Esophagus muscularis mucosa (tissue), 4 donors: ENCODE measurements at regions not wholly inside any gene's neighbourhood (a gene's known extent, or its start where the extent isn't known, plus 50 kb on each side); places are given as distances from the start of the nearest gene placed in this dataset.

Source experiments
- EP300 ChIP-seq: sonication (generic); formaldehyde crosslinking; IDR thresholded peaks from one replicate; pipeline ENCODE4 v1.6.1; 2017; ENCODE audit warnings: antibody characterized with exemption
- POLR2A ChIP-seq: fragments of 450-650 bp; IDR thresholded peaks from one replicate; pipeline ENCODE4 v1.6.1; 2017; ENCODE audit warnings: antibody characterized with exemption, moderate library complexity, mild to moderate bottlenecking, low read depth
- TF ChIP-seq, protein P1 (sequence below), 3 experiments: fragments of 200-600 bp in 2 of 3; fragments of 450-650 bp in 1 of 3; sonication (generic) in 2 of 3; IDR thresholded peaks; one replicate each; pipeline ENCODE4 v1.5.1; 2017 to 2019; ENCODE audit warnings: antibody characterized with exemption in 3 of 3, mild to moderate bottlenecking in 2 of 3, moderate library complexity in 1 of 3

DNA sequence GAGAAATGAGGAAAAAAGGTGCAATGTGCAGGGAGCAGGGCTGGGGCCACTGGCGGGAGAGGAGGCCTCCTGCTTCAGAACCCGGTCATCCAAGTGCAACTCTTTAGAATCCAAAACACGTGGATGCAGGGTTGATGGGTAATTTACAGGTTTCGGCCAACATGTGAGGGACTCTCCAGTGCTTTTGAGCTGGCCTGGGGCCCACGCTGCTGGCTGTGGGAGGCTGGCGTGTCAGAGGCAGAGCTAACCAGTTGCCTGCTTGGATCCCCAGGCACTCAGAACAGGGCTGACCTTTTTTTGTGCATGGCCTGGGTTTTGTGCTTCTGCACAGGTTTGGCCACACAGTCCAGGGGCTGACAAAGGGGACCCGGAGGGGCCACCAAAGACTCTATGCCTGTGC is 61.6 kb downstream of the GADD45G start:
- no peak for TF ChIP-seq EP300
- TF ChIP-seq, protein P1, sequence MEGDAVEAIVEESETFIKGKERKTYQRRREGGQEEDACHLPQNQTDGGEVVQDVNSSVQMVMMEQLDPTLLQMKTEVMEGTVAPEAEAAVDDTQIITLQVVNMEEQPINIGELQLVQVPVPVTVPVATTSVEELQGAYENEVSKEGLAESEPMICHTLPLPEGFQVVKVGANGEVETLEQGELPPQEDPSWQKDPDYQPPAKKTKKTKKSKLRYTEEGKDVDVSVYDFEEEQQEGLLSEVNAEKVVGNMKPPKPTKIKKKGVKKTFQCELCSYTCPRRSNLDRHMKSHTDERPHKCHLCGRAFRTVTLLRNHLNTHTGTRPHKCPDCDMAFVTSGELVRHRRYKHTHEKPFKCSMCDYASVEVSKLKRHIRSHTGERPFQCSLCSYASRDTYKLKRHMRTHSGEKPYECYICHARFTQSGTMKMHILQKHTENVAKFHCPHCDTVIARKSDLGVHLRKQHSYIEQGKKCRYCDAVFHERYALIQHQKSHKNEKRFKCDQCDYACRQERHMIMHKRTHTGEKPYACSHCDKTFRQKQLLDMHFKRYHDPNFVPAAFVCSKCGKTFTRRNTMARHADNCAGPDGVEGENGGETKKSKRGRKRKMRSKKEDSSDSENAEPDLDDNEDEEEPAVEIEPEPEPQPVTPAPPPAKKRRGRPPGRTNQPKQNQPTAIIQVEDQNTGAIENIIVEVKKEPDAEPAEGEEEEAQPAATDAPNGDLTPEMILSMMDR (IDR thresholded peaks at IDR 0.05) = no peak
- no peak for TF ChIP-seq POLR2A
